NT2/D1 (cell line): ENCODE measurements at regions not wholly inside any gene's neighbourhood (a gene's known extent, or its start where the extent isn't known, plus 50 kb on each side); places are given as distances from the start of the nearest gene placed in this dataset.

Experiments used
- DNase-seq: peaks from one replicate; pipeline ENCODE4 v3.0.0-alpha.2; 2011; ENCODE audit warnings: low read depth, low spot score
- H3K27me3 ChIP-seq: 2 replicates; pipeline ENCODE4 v1.6.0; 2011; ENCODE audit warnings: mild to moderate bottlenecking; ENCODE audit not compliant: insufficient read length, insufficient read depth
- H3K36me3 ChIP-seq: 2 replicates; pipeline ENCODE4 v1.6.1; 2011; ENCODE audit warnings: mild to moderate bottlenecking, low read length, mixed read lengths; ENCODE audit not compliant: insufficient read depth, insufficient read length
- H3K4me1 ChIP-seq: 2 replicates; pipeline ENCODE4 v1.5.1; 2011; ENCODE audit not compliant: insufficient read depth, insufficient read length
- H3K4me3 ChIP-seq: 2 replicates; pipeline ENCODE4 v1.5.1; 2011; ENCODE audit warnings: low read depth; ENCODE audit not compliant: insufficient read length
- H3K9ac ChIP-seq: 2 replicates; pipeline ENCODE4 v1.6.0; 2011; ENCODE audit warnings: low read depth; ENCODE audit not compliant: insufficient read length
- H3K9me3 ChIP-seq: 2 replicates; pipeline ENCODE4 v1.5.1; 2011; ENCODE audit warnings: mild to moderate bottlenecking, low read length; ENCODE audit not compliant: insufficient read depth
- SUZ12 ChIP-seq: IDR thresholded peaks from 2 replicates; pipeline ENCODE4 v1.6.1; 2011; ENCODE audit not compliant: insufficient read length, insufficient read depth; ENCODE audit errors: extremely low read depth
- YY1 ChIP-seq: IDR thresholded peaks from 2 replicates; pipeline ENCODE4 v1.6.1; 2011; ENCODE audit not compliant: insufficient read length, insufficient read depth
- ZNF274 ChIP-seq: IDR thresholded peaks from 2 replicates; pipeline ENCODE4 v1.6.1; 2011; ENCODE audit warnings: mild to moderate bottlenecking, low read depth, low read length

- no peak for TF ChIP-seq SUZ12
- TF ChIP-seq YY1: no peak
- TF ChIP-seq ZNF274: no peak
- no peak for DNase-seq
- H3K9me3 ChIP-seq: no peaks in the 10 kb centered on the region
- H3K4me3 ChIP-seq: no peak overlapping the region
- no peaks in the 10 kb centered on the region for H3K36me3 ChIP-seq
- no peak overlapping the region for H3K9ac ChIP-seq
- no peaks in the 10 kb centered on the region for H3K4me1 ChIP-seq
- no peaks in the 10 kb centered on the region for H3K27me3 ChIP-seq
Measured at GRCh38 chr20:19807946-19808330, 49.9 kb downstream of the RIN2 start.

DNA sequence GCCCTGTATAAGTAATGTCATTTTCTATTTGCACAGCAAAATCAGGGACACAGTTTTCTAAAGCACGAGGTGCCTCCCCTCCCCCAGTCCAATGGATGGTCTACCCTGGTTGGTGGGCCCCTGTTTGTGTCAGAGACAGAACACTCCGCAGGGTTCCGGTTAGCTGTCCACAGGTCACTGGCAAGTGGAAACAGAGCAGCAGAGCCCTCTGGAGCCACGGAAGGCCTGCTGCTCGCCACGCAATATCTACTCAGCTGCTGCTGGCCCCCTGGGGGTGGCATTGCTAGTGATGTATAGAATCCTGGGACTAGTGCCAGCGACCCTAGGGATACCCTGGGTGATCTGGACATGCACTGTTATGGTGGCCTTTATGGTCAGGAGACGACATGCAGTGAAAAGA, 50.4 kb downstream of the RIN2 start:
- no peak overlapping the region for H3K9ac ChIP-seq
- no peaks in the 10 kb centered on the region for H3K4me1 ChIP-seq
- H3K9me3 ChIP-seq: no peaks in the 10 kb centered on the region
- no peak for DNase-seq
- no peak overlapping the region for H3K4me3 ChIP-seq
- H3K27me3 ChIP-seq: no peaks in the 10 kb centered on the region
- no peaks in the 10 kb centered on the region for H3K36me3 ChIP-seq
- TF ChIP-seq SUZ12 (no peak), YY1 (no peak), ZNF274 (no peak)

- TF ChIP-seq SUZ12 (no peak), ZNF274 (no peak), YY1 (no peak)
- no peaks in the 10 kb centered on the region for H3K9me3 ChIP-seq
- H3K36me3 ChIP-seq: no peaks in the 10 kb centered on the region
- no peak for DNase-seq
- H3K4me3 ChIP-seq: no peak overlapping the region
- no peak overlapping the region for H3K9ac ChIP-seq
- no peaks in the 10 kb centered on the region for H3K4me1 ChIP-seq
- no peaks in the 10 kb centered on the region for H3K27me3 ChIP-seq
Measured at GRCh38 chr20:19809505-19809904, 51.4 kb downstream of the RIN2 start.

- Histone ChIP-seq H3K4me1 (no peaks in the 10 kb centered on the region), H3K36me3 (no peaks in the 10 kb centered on the region), H3K27me3 (no peaks in the 10 kb centered on the region), H3K9me3 (no peaks in the 10 kb centered on the region), H3K4me3 (no peak overlapping the region), H3K9ac (no peak overlapping the region)
- DNase-seq: no peak
- TF ChIP-seq ZNF274 (no peak), YY1 (no peak), SUZ12 (no peak)
Measured at GRCh38 chr20:19811231-19811630, 53.2 kb downstream of the RIN2 start.

GRCh38 chr20:19812056-19812455, 54.0 kb downstream of the RIN2 start:
- Histone ChIP-seq H3K4me1 (no peaks in the 10 kb centered on the region), H3K36me3 (no peaks in the 10 kb centered on the region)
- DNase-seq: no peak

GRCh38 chr20:19812696-19813095, 54.6 kb downstream of the RIN2 start:
- H3K9ac ChIP-seq: no peak overlapping the region

More at GRCh38 chr20:19812056-19812455, 54.0 kb downstream of the RIN2 start:
- Histone ChIP-seq H3K27me3 (no peaks in the 10 kb centered on the region), H3K9me3 (no peaks in the 10 kb centered on the region), H3K4me3 (no peak overlapping the region), H3K9ac (no peak overlapping the region)
- TF ChIP-seq SUZ12: no peak
- TF ChIP-seq YY1: no peak
- no peak for TF ChIP-seq ZNF274

DNA sequence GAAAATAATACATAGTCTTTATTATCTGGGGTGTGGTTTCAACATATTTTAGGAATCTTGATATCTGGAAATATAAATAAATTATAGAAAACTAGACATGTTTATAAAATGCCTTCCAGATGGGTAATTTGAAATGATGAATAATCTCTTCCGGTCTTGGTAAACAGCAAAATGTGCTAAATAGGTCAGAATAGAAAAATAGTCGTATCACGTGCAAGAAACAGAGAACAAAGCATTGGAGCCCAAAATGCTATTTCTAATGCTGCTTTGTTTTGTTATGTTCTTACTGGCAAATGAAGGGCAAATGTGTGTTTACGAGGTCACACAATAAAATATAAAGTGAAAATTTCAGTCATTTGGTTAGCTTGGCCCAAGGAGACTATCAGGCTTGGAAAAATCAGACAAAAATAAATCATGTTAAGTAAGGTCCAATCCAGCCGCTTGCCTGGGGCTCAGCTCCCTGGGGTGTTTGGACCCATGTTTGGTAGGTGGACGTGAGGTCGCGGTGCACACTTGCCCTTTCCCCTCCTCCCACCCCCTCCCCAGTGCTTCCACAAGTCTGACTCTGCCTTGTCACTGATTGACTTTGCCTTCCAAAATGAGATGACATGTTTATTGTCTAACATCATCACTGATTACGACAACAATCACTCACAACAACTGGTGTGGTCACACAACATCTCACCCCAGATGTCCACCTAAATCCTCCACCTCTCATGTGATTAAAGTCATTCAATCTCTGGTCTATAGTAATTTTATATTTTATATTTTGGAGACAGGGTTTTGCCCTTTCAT, 56.0 kb downstream of the RIN2 start:
- no peak overlapping the region for H3K9ac ChIP-seq
- DNase-seq: no peak
- no peaks in the 10 kb centered on the region for H3K4me1 ChIP-seq
- TF ChIP-seq ZNF274: no peak
- no peak for TF ChIP-seq SUZ12
- no peak for TF ChIP-seq YY1
- no peaks in the 10 kb centered on the region for H3K36me3 ChIP-seq
- H3K27me3 ChIP-seq: no peaks in the 10 kb centered on the region
- 0 out of 2 replicates have a peak, but pooled peaks cover 4% of the 10 kb centered on the region for H3K9me3 ChIP-seq
- H3K4me3 ChIP-seq: no peak overlapping the region

More at GRCh38 chr20:19812696-19813095, 54.6 kb downstream of the RIN2 start:
- no peak for DNase-seq
- no peaks in the 10 kb centered on the region for H3K4me1 ChIP-seq
- no peaks in the 10 kb centered on the region for H3K9me3 ChIP-seq
- H3K27me3 ChIP-seq: no peaks in the 10 kb centered on the region
- H3K4me3 ChIP-seq: no peak overlapping the region
- no peaks in the 10 kb centered on the region for H3K36me3 ChIP-seq
- TF ChIP-seq YY1 (no peak), SUZ12 (no peak), ZNF274 (no peak)

DNA sequence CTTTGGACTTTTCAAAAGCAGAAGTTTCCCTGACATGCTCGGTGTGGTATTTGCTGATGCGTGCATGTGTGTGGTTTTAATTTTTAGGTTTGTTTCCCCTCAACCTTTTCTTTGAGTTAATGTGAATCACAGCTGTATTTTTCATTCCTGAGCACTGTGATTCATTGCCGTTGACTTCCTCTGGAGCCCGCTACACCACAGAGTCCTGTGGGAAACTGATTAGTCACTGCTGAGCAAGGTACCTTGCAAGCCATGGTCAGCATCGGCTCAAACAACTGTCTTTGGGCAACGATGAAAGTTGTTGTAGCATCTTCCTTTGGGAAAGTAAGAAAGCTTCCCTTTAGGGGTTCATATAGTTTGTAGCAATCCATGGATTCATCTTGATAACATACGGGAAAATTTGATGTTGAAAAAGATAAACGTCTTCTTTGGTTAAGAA, 57.5 kb downstream of the RIN2 start:
- Histone ChIP-seq H3K9me3 (0 out of 2 replicates have a peak, but pooled peaks cover 7% of the 10 kb centered on the region), H3K36me3 (no peaks in the 10 kb centered on the region), H3K9ac (no peak overlapping the region), H3K4me3 (no peak overlapping the region), H3K27me3 (no peaks in the 10 kb centered on the region), H3K4me1 (no peaks in the 10 kb centered on the region)
- no peak for DNase-seq
- no peak for TF ChIP-seq YY1
